ENCODE measurements at regions not wholly inside any gene's neighbourhood (a gene's known extent, or its start where the extent isn't known, plus 50 kb on each side); places are given as distances from the start of the nearest gene placed in this dataset.

DNA sequence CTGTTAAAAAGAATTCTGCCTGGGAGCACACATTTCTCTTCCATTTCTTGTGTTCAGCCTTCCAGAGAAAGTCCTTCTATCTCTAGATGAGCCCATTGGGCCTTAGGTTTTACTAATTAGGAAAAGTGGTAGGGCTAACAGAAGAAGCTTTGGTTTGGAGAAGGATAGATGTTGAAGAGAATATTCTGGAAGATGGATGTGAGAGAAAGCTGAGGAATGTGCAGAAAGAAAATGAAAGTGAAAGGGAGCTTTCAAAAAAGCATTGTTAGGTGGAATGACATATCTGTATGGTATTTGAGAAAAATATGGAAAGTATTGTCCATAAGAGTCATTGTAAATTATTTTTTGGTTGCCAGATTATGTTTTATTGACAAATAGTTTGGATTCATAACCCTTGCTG lies 474.8 kb upstream of the SLIT2 start:
- TF ChIP-seq, protein P1, sequence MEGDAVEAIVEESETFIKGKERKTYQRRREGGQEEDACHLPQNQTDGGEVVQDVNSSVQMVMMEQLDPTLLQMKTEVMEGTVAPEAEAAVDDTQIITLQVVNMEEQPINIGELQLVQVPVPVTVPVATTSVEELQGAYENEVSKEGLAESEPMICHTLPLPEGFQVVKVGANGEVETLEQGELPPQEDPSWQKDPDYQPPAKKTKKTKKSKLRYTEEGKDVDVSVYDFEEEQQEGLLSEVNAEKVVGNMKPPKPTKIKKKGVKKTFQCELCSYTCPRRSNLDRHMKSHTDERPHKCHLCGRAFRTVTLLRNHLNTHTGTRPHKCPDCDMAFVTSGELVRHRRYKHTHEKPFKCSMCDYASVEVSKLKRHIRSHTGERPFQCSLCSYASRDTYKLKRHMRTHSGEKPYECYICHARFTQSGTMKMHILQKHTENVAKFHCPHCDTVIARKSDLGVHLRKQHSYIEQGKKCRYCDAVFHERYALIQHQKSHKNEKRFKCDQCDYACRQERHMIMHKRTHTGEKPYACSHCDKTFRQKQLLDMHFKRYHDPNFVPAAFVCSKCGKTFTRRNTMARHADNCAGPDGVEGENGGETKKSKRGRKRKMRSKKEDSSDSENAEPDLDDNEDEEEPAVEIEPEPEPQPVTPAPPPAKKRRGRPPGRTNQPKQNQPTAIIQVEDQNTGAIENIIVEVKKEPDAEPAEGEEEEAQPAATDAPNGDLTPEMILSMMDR (IDR thresholded peaks at IDR 0.05): no peak
- no peak for TF ChIP-seq POLR2A (IDR thresholded peaks at IDR 0.05)
- no peak for TF ChIP-seq EP300 (IDR thresholded peaks at IDR 0.05; ENCODE audit: low read depth)

Data from transverse colon (tissue), 3 donors.